Adrenal gland (tissue), 9 donors: ENCODE measurements at regions not wholly inside any gene's neighbourhood (a gene's known extent, or its start where the extent isn't known, plus 50 kb on each side); places are given as distances from the start of the nearest gene placed in this dataset.

ENCODE experiments used
- DNase-seq, 7 donors: peaks; one replicate each; pipeline ENCODE4 v3.0.0-alpha.2; 2019 to 2020
- H3K27ac ChIP-seq, 5 donors: fragments of 200-600 bp; sonication (generic) in 4 of 5; 1 replicate in 3 of 5; 2 replicates in 2 of 5; pipeline versions ENCODE4 v1.5.1 to v1.8.0; 2016 to 2020; ENCODE audit warnings: mild to moderate bottlenecking in 1 of 5
- H3K27me3 ChIP-seq: fragments of 200-600 bp; 2 replicates; pipeline ENCODE4 v1.8.0; 2021
- H3K36me3 ChIP-seq, 2 donors: fragments of 200-600 bp; replicated peaks in 1 of 2; 1 replicate in 1 of 2; 2 replicates in 1 of 2; pipeline versions ENCODE4 v1.5.1 to v1.8.0; 2018 to 2022
- H3K4me1 ChIP-seq, 2 donors: fragments of 200-600 bp; replicated peaks in 1 of 2; 1 replicate in 1 of 2; 2 replicates in 1 of 2; pipeline versions ENCODE4 v1.5.1 to v1.8.0; 2018 to 2021
- H3K4me3 ChIP-seq, 4 donors: fragments of 200-600 bp; sonication (generic) in 3 of 4; one replicate each; pipeline ENCODE4 v1.5.1; 2016 to 2018
- H3K9me3 ChIP-seq, 3 donors: fragments of 200-600 bp; sonication (generic) in 1 of 3; replicated peaks in 1 of 3; 1 replicate in 2 of 3; 2 replicates in 1 of 3; pipeline versions ENCODE4 v1.5.1 to v1.8.0; 2016 to 2021
- CTCF ChIP-seq, 6 experiments: fragments of 450-650 bp in 4 of 6; fragments of 200-600 bp in 2 of 6; sonication (generic) in 1 of 6; IDR thresholded peaks; 1 replicate in 5 of 6; 2 replicates in 1 of 6; pipeline versions ENCODE4 v1.5.1 to v1.8.0; 2016 to 2021; ENCODE audit warnings: antibody characterized with exemption in 6 of 6, mild to moderate bottlenecking in 2 of 6, moderate library complexity in 1 of 6
- POLR2A ChIP-seq, 2 donors: fragments of 450-650 bp; IDR thresholded peaks; one replicate each; pipeline ENCODE4 v1.6.1; 2017; ENCODE audit warnings: antibody characterized with exemption in 2 of 2, mild to moderate bottlenecking in 2 of 2, moderate library complexity in 1 of 2
- WGBS, 4 donors: extraction: QIAGEN DNeasy Blood & Tissue Kit in 2 of 4; methylation state at CpG; one replicate each; pipeline versions ENCODE4 v1.1.5 to v1.1.7; 2013 to 2017; 5-methylcytosine and 5-hydroxymethylcytosine counted together
- intact Hi-C, 2 donors: fragments of 100-400 bp; cut with DNase I; formaldehyde crosslinking; loops; one replicate each; pipeline versions ENCODE4 v1.14.1 to v1.15.0; 2022 to 2023
- donor health status: healthy with polysubstance abuse.
- donor health status: Bipolar disorder and iron deficiency.
- donor health status: DM: yes; HTN: yes; CAD: no.
- donor health status: DM: no; HTN: no; CAD: no.
- donor health status: DM: no; HTN: no; CAD: no.

GRCh38 chr1:4055294-4055967 is 155.4 kb upstream of the C1orf174 start:
- Histone ChIP-seq H3K4me1 (no peaks in the 10 kb centered on the region), H3K27ac (no peak overlapping the region), H3K36me3 (no peaks in the 10 kb centered on the region), H3K9me3 (no peaks in the 10 kb centered on the region), H3K27me3 (no peaks in the 10 kb centered on the region), H3K4me3 (no peak overlapping the region)
- TF ChIP-seq POLR2A (IDR thresholded peaks at IDR 0.05) (no peak), CTCF (IDR thresholded peaks at IDR 0.05) (no peak)
- intact Hi-C loops = no loop called here
- peak in 1 of 7 donors; percentile 23 for DNase-seq
- 67 to 86% (median 77%) methylated on average over 12 to 16 of the region's 16 CpGs for WGBS, 4 donors

DNA sequence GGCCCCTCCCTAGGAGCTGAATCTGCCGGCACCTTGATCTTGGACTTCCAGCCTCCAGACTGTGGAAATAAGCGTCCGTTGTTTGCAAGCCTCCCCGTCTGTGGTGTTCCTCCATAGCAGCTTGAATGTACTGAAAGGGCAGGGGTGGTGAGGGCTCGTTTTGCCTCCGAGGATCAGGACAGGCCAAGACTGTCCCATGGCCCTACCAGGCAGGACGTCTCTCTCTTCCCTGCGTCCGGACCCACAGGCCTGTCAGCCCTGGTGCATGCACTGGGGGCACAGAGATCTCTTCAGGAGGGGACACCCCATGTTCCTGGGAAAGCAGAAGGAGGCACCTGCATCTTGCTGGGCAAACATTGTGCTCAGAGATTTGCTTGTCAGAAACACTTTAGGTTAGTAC is 156.3 kb upstream of the C1orf174 start:
- intact Hi-C loops = no loop called here
- TF ChIP-seq CTCF (IDR thresholded peaks at IDR 0.05) (no peak), POLR2A (IDR thresholded peaks at IDR 0.05) (no peak)
- Histone ChIP-seq H3K4me3 (no peak overlapping the region), H3K27ac (no peak overlapping the region), H3K36me3 (no peaks in the 10 kb centered on the region), H3K9me3 (no peaks in the 10 kb centered on the region), H3K4me1 (no peaks in the 10 kb centered on the region), H3K27me3 (no peaks in the 10 kb centered on the region)
- peak in 1 of 7 donors; percentile 28 for DNase-seq
- WGBS, 4 donors = 74 to 94% (median 79%) methylated on average over 7 to 9 of the region's 9 CpGs

- WGBS, 4 donors = 82 to 88% (median 84%) methylated on average over 6 to 7 of the region's 7 CpGs
- no peaks in the 10 kb centered on the region for H3K4me1 ChIP-seq
- H3K27me3 ChIP-seq = no peaks in the 10 kb centered on the region
- H3K9me3 ChIP-seq = no peaks in the 10 kb centered on the region
- H3K36me3 ChIP-seq = no peaks in the 10 kb centered on the region
- H3K27ac ChIP-seq = no peak overlapping the region
- DNase-seq = no peak
- no peak for TF ChIP-seq POLR2A (IDR thresholded peaks at IDR 0.05)
- no peak for TF ChIP-seq CTCF (IDR thresholded peaks at IDR 0.05)
- no peak overlapping the region for H3K4me3 ChIP-seq
- intact Hi-C loops = no loop called here
Measured at GRCh38 chr1:4056989-4057388, 156.9 kb upstream of the C1orf174 start.

- TF ChIP-seq POLR2A (IDR thresholded peaks at IDR 0.05) (no peak), CTCF (IDR thresholded peaks at IDR 0.05) (no peak)
Measured at GRCh38 chr1:4057603-4058002, 157.5 kb upstream of the C1orf174 start.

More at GRCh38 chr1:4057603-4058002, 157.5 kb upstream of the C1orf174 start:
- intact Hi-C loops = no loop called here
- Histone ChIP-seq H3K27ac (no peak overlapping the region), H3K27me3 (no peaks in the 10 kb centered on the region), H3K36me3 (no peaks in the 10 kb centered on the region), H3K9me3 (no peaks in the 10 kb centered on the region), H3K4me1 (no peaks in the 10 kb centered on the region), H3K4me3 (no peak overlapping the region)
- WGBS, 4 donors = 77 to 88% (median 84%) methylated on average over 11 of the region's 11 CpGs
- no peak for DNase-seq
